Fibroblast of skin of left biceps (primary cell): ENCODE measurements at regions not wholly inside any gene's neighbourhood (a gene's known extent, or its start where the extent isn't known, plus 50 kb on each side); places are given as distances from the start of the nearest gene placed in this dataset.
"Not testable (repeated sequence)": the region's sequence is repeated elsewhere in the genome, so short reads cannot be mapped to it uniquely, and the experiment has no call there.

Experiments used
- DNase-seq, 2 experiments: peaks; one replicate each; pipeline ENCODE4 v3.0.0-alpha.2; 2013; ENCODE audit warnings: low read depth in 2 of 2

DNA sequence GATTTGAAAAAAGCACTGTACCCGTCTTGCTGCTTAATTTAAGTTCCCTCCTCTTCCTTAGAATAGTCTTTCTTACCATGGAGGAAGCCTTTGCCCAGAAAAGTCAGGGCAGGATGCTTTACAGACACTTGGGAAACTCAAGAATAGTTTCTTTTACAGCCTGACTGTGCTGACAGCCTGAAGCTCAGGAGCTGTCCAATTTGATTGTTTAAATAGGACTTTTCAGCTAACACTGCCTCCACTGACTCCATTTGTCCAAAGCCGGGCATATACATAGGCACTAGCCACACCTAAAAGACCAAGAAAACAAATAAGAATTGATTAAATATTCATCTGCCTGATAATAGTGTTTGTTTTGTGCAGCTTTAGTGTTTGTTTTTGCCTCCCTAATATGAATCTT, 110.9 kb upstream of the L3MBTL4 start:
- DNase-seq, result no peak

DNA sequence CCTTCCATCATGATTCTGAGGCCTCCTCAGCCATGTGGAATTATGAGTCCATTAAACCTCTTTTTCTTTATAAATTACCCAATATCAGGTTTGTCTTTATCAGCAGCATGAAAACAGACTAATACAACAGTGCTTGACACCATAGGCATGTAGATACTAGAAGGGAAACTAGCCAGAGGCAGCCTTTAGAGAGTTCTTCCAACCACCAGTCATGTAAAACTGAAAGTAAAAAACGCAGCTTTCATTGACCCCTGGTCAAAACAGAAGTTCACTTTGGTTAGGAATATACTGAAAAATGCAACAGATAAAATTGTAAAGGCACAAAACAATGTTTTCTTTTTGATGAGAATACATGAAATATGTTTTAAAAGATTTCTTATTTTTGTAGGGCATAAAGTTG, 122.8 kb upstream of the L3MBTL4 start:
- DNase-seq, result no peak

DNA sequence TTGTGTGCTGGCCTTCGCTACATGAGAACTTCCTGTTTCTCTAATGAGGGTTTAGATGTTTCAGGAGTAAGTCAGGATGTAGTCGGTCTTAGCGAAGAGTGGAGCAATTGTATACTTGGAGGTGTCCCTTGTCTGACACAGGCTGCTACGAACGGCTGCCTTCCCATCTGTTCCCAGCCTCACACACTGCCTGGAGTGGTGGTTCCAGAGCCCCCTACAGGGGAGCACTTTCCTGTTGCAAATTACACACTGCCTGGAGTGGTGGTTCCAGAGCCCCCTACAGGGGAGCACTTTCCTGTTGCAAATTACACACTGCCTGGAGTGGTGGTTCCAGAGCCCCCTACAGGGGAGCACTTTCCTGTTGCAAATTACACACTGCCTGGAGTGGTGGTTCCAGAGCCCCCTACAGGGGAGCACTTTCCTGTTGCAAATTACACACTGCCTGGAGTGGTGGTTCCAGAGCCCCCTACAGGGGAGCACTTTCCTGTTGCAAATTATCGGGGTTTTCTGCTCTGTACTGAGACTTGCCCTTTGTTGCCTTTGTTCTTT, 126.5 kb upstream of the L3MBTL4 start:
- not testable (repeated sequence) for DNase-seq

DNA sequence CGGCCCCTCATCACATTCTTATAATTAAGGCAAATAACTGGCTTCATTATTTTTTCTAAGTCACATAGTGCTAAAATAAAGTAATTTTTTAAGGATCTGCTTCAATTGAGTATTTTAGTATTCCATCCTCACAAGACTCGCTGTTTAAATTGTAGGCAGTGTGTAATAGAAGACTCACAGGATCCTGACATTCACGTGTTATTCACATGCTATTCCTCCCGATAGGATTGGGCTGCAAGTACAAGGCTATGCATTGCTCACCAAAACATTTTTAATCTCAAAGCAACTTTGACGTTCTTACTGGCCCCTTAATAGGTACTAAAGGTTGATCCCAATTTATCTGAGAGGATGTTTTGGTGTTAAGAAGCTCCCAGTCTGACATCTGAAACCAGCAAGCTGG, 127.6 kb upstream of the L3MBTL4 start:
- no peak for DNase-seq

DNA sequence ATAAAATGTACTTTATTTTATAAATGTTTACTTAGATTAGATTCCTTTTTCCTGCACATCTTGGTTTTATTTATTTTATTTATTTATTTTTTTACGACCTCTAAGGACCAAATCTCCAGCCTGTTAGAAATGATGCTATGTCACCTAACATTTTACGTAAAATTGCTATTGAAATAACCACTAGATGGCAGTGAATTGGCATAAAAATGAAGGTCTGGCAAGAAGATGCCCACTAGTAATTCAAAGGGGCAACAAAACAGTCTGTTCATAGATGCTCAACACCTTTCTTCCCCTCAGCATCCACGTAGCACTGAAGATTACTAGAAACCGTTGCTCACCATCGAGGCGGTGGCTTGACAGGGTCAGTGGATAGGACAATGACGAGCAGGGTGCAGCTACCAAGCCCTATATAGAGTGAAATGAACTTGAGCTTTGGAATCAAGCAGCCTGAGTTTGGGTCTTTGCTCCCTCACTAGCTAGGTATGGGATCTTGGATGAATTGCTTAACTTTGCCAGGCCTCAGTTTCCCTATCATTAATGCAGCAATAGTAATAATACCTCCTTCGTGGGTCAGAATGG, 128.7 kb upstream of the L3MBTL4 start:
- DNase-seq, result peak in 1 of 2 experiments; percentile 29

DNA sequence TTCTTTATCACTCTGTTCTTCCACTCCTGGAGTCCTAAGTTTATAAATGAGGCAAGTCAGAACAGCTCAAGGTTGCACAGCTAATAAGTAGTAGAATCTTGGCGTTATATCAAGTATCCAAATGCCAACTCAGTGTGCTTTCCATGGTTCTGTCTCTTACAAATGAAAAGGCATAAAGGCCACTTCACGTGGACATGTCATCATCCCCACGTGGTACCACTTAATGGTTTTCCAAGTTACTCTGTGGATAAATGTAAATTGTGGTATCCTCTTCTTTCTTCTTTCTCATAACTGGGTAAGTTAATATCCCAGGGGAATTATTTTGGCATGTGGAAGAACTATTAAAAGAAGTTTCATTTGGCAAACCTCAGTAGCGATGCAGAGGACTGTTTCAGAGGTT, 131.5 kb upstream of the L3MBTL4 start:
- DNase-seq, result no peak

DNA sequence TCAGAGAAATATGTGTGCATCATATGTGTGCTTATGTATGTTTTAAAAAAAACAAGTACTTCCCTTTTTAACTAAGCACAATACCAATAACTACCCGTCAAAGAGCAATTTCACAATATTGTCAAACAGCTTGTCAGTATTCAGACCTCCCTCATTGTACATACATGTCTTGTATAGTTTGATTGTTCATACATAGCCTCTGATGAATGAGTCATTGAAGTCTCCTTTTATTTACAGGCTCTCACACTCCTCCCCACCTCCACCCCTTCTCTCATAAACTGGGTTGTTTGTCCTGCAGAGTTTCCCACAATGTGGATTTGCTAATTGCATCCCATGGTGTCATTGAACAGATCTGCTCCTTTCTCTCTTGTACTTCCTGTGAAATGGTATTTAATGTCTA, 132.8 kb upstream of the L3MBTL4 start:
- DNase-seq, result no peak

DNA sequence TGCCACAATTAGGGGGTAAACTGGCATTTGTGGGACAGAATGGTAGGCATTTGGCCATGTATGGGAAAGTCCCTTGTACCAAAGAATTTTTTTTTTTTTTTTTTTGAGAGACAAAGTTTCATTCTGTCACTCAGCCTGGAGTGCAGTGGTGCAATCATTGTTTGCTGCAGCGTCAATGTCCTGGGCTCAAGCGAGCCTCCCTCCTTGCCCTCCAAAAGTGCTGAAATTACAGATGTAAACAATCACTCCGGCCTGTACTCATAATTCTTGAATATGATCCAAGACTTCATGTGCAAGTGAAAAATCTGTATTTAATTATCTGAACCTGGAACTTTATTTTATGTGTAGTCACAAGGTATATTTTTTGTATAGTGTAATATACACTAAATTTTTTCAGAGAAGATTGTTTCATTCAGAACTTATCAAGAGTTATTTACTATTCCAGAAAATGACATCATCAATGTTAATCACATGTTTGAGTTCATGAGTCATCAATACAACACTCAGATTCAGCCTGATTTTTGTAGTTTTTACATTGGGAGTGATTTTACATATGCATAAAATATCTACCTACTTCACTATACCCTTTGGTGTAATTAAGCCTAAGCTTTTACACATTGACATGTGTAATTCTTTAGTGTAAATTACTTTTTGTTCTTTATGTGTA, 138.7 kb upstream of the L3MBTL4 start:
- peak in 1 of 2 experiments; percentile 19 for DNase-seq

DNA sequence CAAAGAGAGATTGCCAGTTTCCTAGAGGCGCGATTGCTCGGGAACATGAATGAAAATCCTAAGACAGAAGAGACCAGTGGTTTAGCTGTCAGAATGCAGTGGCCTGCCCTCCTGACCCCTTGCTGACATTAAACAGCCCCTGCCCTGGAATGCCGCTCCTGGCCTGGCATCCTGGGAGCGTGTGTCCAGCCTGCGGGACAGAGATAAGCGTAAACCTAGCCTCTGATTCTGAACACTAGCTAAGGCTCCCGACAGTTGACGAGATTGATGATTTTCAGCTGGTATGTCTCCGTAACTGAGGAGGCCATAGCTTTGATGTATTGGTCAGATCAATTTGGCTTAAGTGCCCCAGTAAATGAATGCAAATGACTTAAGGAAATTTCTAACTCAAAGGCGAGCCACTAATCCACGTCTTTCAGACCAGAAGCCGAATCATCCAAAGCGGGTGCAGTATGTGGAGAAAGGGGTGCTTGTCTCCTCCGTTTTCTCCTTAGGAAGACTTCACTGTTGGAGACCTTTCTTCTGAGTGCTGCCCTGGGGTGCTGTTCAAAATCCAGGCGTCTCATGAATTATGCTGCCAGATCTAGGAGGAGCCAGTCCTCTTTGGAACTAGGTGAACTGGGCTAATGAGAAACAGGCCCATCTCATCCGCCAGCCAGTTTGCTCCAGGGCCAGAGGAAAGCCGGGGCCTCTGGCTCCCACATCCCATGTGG, 142.5 kb upstream of the L3MBTL4 start:
- peak; percentile 21 to 25 for DNase-seq

DNA sequence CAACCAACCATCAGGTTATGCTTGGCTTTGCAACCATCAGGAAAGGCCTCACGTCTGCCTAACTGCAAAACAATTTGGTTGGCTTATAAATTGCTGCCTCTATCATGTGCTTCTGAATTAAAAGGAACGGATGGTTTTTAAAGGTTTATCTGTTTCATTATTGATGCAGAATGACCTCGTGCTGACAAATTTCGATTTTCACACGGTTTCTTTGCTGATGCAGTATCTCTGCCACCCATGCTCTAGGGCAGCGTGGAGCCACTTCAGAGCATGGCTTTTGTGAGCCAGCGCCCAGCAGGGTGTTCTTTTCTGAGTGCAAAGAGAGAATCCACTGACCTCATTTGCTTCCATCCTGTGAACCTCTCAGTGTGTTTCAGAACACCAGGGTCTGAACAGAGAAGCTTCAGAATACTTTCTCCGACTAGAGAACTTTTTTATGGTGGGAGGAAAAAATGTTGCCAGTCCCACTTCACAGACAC, 143.1 kb upstream of the L3MBTL4 start:
- DNase-seq, result no peak

DNA sequence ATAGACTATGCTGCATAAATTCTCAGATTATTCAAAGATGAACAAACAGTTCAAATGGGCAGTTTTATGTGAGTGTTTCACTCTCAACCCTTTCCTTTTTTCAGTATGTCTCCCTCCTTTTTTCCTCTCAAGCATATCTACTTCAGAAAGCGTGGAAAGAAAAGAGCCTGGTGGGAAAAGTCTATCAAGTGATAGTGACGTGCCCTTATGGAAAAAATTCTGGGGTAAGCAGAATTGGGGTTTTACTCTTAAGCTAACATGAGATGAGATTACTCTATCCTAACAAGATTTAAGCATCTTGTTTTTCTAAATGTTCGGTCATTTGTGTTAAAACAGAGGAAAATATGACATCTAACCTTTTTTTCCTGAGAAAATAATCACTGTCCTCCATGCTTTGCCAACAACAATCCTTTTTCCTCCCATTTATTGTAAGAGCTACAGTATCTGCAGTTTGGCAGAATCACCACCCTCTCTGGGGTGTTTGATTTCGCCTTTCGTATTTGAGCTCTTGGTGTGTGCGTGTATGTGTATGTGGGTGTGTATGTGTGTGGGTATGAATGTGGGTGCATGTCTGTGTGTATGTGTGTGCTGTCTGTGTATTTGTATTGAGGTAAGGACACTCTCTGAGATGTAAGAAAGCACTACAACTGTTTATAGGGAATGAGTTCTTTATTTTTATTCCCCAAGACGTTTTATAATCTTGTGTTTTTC, 143.9 kb upstream of the L3MBTL4 start:
- DNase-seq, result no peak

DNA sequence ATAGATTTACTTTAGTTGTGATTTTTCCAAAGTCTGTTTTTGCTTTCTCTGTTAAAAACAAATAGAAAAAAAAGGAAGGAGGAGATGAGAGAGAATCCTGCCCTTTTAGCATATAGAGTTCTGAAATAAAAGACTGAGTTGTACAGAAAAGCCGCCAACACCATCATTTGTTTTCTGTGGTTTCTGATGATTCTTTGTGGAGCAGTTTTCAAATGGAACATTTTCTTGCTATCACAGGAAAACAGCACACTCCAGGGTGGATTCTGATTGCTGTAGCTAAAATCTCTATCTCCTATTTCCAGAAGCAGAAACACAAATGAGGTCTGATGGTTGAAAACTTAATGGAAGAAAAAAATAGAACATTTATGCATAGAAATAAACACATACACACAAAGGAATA, 144.6 kb upstream of the L3MBTL4 start:
- no peak for DNase-seq

DNA sequence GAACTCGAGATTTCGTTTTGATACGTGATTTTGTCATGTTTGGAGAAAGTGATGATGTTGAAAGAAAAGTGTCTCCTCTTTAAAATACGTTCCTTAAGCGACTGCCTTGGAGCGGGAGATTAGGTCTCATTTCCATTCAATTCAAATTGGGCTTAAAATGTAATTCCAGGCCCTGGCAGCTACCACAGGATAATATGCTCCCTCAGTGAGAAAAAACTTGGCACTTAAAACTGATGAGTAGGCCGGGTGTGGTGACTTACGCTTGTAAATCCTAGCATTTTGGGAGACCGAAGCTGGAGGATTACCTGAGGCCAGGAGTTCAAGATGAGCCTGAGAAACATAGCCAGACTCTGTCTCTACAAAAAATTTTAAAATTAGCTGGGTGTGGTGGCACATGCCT, 146.3 kb upstream of the L3MBTL4 start:
- no peak for DNase-seq

DNA sequence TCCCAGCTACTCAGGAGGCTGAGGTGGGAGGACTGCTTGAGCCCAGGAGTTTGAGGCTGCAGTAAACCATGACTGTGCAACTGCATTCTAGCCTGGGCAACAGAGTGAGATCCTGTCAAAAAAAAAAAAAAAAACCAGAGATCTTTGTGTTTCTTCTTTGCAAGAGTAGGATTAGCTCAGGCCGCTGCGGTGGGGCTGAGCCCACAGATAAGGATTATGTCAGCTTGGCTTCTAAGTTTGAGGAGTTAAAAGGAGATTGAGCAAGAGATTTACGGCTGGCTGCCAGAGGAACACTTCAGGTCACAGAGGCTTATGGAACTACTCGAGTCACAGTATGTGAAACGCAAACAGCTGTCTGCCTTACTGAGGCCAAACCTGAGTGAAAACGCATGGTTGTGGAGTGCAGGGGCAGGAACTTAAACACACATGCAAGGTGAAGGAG, 146.7 kb upstream of the L3MBTL4 start:
- DNase-seq, result peak; percentile 65 to 68

DNA sequence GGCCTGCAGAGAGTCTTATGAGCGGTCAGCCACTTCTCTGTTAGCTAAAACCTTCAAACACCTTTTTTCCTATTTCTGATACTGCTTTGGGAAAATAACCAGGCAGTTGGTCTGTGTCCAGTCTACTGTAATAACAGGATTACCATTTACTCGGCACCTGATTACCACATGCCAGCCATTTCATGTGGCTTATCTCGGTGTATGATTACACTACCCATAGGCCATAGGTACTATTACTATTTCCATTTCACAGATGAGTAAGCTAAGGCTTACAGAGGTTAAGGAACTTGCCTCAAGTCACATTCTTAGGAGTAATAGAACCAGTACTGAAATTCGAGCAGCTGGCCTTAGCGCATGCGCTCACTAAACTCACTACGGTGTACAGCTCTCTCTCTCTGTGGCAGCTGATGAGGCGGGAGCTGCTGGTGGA, 147.2 kb upstream of the L3MBTL4 start:
- no peak for DNase-seq

DNA sequence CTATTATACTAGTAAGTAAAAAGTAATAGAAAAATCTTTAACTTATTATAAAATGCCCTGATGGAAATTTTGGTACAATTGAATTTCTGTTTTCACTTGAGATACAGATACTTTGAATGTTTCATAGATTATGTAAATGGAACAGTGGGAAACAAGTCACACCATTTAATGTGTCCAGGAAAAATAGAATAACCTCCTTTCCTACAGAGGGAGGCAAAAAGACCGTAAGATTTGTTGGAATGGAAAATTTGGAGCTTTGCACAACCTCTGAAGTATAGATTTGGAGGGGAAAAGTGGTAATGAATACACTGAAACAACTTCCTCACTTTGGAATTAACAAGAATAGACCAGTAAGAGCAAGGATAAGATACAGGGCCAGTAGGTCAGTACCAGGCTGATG, 149.2 kb upstream of the L3MBTL4 start:
- no peak for DNase-seq

DNA sequence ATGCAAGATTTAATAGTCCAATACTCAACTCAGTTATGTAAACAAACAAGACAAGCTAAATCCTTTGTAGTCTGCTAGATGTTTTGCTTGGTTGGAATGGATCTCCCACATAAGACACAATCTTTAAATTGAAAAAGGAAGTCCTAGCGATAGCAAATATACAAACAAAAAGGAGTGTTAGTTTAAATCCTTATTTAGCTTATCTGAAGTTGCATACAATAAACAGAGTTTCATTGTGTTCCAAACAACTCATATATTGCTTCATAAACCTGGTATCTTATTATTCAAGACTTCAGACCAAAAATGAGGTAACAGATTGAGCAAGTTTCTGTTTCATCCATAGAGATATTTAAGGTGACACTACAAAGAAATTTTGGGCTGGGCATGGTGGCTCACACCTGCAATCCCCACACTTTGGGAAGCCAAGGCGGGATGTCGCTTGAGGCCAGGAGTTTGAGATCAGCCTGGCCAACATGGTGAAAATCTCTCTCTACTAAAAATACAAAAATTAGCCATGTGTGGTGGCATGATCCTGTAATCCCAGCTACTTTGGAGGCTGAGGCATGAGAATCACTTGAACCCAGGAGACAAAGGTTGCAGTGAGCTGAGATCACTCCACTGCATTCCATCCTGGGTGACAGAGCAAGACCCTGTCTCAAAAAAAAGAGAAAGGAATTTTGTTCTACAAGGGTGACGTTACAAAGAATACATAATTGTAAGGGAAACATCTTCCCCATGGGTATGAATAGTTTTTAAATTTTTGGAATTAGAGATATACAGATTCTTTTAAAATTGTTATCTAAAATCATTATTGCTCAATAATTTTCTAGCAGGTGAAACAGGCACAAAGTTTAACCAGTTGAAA, 150.5 kb upstream of the L3MBTL4 start:
- DNase-seq, result no peak

DNA sequence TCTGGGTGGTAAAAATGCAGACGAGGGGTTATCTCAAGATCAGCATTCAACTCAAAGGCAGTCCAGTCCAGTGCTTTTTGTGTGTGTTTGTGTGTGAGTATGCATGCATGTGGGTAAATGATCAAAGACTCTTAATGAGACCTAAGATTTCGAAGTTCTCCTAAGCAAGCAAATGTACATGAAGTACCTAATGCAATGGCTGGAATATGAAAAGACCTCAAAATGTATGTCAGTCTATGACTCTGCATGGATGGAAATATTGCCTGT, 151.0 kb upstream of the L3MBTL4 start:
- no peak for DNase-seq

DNA sequence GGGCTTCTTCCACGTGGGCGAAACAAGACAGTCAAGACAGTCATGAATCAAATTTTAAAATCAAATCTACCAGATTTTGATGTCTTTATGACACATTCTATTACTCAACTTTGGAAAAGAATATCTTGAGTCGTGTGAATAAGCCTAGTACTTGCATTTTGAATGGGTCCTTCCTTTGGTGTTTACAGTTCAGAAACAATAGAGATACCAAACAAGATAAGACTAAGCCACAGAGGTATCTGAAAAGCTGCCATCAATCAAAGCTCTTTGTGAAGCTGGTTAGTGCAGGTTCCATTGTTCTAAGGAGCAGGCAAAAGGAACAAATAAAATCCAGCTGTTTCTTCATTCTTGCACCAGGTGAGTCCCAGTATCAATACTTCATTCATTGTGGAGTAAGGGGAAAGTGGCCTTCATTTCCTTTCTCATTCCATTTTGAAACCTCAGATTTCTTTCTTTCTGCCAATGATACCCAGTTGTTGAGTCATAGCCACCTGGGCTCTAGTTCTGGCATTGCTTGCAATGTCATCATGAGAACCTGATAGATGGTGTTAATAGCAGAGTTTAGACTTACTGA, 151.7 kb upstream of the L3MBTL4 start:
- no peak for DNase-seq

DNA sequence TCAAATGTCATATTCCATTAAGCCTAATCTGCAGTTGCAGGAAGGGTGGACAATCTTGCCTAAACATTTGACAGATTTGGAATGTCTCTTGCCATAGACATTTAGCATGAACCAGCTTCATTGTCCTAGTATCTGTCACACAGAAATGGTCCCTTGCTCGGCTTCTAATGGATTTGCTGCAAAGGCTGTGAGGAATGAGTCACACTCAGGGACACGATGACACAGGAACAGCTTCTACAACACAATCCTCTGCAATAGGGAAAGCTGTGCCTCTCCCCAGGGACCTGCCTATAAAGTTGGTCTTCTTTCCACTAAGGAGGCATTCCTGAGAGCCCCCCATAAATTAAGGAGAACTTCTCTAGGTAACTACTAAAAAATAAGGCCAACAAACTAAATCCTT, 155.1 kb upstream of the L3MBTL4 start:
- no peak for DNase-seq
